Endothelial cell of umbilical vein (primary cell): ENCODE measurements at regions not wholly inside any gene's neighbourhood (a gene's known extent, or its start where the extent isn't known, plus 50 kb on each side); places are given as distances from the start of the nearest gene placed in this dataset.

Source experiments
- BruUV-seq: library from RNA; stranded (reverse); fragments of 400-500 nt; replicated peaks from 2 replicates; lab custom pipeline; 2021; lab: Mats Ljungman, UMichigan
- CTCF ChIA-PET: fragments of 300-600, 350-600 bp; sonication (Branson Sonifier 250); formaldehyde crosslinking; loops from one replicate; lab custom pipeline; 2021; ENCODE audit warnings: antibody characterized with exemption, inconsistent platforms; lab: Charles Lee
- POLR2A ChIA-PET: fragments of 300-600, 350-600 bp; sonication (Branson Sonifier 250); formaldehyde crosslinking; loops from one replicate; lab custom pipeline; 2021; ENCODE audit warnings: antibody characterized with exemption, inconsistent platforms; lab: Charles Lee
- DNase-seq: peaks from one replicate; pipeline ENCODE4 v3.0.0-alpha.2; 2011; ENCODE audit warnings: low read depth, low spot score
- FAIRE-seq: peaks from 2 replicates; lab custom pipeline; 2011; peaks lifted over from hg19 to GRCh38; lab: Jason Lieb, UNC
- H2AFZ ChIP-seq: 2 replicates; pipeline ENCODE4 v1.6.0; 2012; ENCODE audit warnings: low read depth, low read length, control low read depth, inconsistent platforms
- H3K27ac ChIP-seq: 2 replicates; pipeline ENCODE4 v1.5.1; 2011; ENCODE audit warnings: low read depth, mild to moderate bottlenecking, control low read depth, low read length, moderate library complexity; ENCODE audit not compliant: insufficient read depth
- H3K27me3 ChIP-seq, 2 experiments: 2 replicates each; pipeline versions ENCODE4 v1.6.0 to v1.6.1; 2011; ENCODE audit warnings: low read length in 2 of 2, mixed read lengths in 1 of 2; ENCODE audit not compliant: control insufficient read depth in 2 of 2, insufficient read depth in 2 of 2
- H3K36me3 ChIP-seq, 2 experiments: 2 replicates in 1 of 2; 3 replicates in 1 of 2; pipeline ENCODE4 v1.5.1; 2011; ENCODE audit warnings: low read length in 2 of 2, mild to moderate bottlenecking in 1 of 2, moderate library complexity in 1 of 2; ENCODE audit not compliant: control insufficient read depth in 2 of 2, insufficient read depth in 2 of 2; ENCODE audit errors: extremely low read depth in 1 of 2
- H3K4me1 ChIP-seq: 3 replicates; pipeline ENCODE4 v1.5.1; 2011; ENCODE audit warnings: mild to moderate bottlenecking, low read length; ENCODE audit not compliant: control insufficient read depth, insufficient read depth; ENCODE audit errors: extremely low read depth
- H3K4me2 ChIP-seq: 2 replicates; pipeline ENCODE4 v1.6.1; 2011; ENCODE audit warnings: low read length, control low read depth, mixed read lengths; ENCODE audit not compliant: insufficient read depth
- H3K4me3 ChIP-seq, 3 experiments: fragments of 200-600 bp in 1 of 3; sonication (generic), shearing (Covaris generic) in 1 of 3; replicated peaks in 1 of 3; 2 replicates each; pipeline ENCODE4 v1.5.1; 2011 to 2016; ENCODE audit warnings: control low read depth in 3 of 3, low read length in 3 of 3, mild to moderate bottlenecking in 2 of 3, inconsistent platforms in 1 of 3, low read depth in 1 of 3, moderate library complexity in 1 of 3; ENCODE audit not compliant: insufficient read depth in 1 of 3
- H3K79me2 ChIP-seq: 2 replicates; pipeline ENCODE4 v1.6.0; 2012; ENCODE audit warnings: low read length, inconsistent platforms; ENCODE audit not compliant: control insufficient read depth, insufficient read depth
- H3K9ac ChIP-seq: replicated peaks from 2 replicates; pipeline ENCODE3; 2011; ENCODE audit warnings: low read length, control low read depth; ENCODE audit not compliant: insufficient read depth; ENCODE audit errors: extremely low read depth
- H3K9me1 ChIP-seq: replicated peaks from 3 replicates; pipeline ENCODE4 v1.6.0; 2011; ENCODE audit warnings: mild to moderate bottlenecking, low read length; ENCODE audit not compliant: control insufficient read depth, insufficient read depth; ENCODE audit errors: extremely low read depth
- H3K9me3 ChIP-seq: replicated peaks from 2 replicates; pipeline ENCODE4 v1.5.1; 2012; ENCODE audit warnings: low read length, inconsistent platforms; ENCODE audit not compliant: control insufficient read depth, insufficient read depth
- H4K20me1 ChIP-seq: replicated peaks from 2 replicates; pipeline ENCODE3; 2011; ENCODE audit warnings: mild to moderate bottlenecking, low read length; ENCODE audit not compliant: control insufficient read depth, insufficient read depth; ENCODE audit errors: extremely low read depth
- EZH2 ChIP-seq: IDR thresholded peaks from 2 replicates; pipeline ENCODE4 v1.6.1; 2012; ENCODE audit warnings: borderline replicate concordance, low read depth, mild to moderate bottlenecking, moderate library complexity, low read length, inconsistent platforms; ENCODE audit not compliant: severe bottlenecking
- FOS ChIP-seq: IDR thresholded peaks from 2 replicates; pipeline ENCODE4 v1.6.1; 2011; ENCODE audit warnings: mild to moderate bottlenecking, low read length, moderate library complexity, borderline replicate concordance; ENCODE audit not compliant: insufficient read depth
- GATA2 ChIP-seq: IDR thresholded peaks from 2 replicates; pipeline ENCODE4 v1.7.0; 2011; ENCODE audit warnings: low read depth, mild to moderate bottlenecking, moderate library complexity, mixed read lengths, low read length; ENCODE audit not compliant: insufficient read length, insufficient read depth
- JUN ChIP-seq: IDR thresholded peaks from 2 replicates; pipeline ENCODE4 v1.6.1; 2011; ENCODE audit warnings: borderline replicate concordance, low read depth; ENCODE audit not compliant: insufficient read length, insufficient read depth
- MYC ChIP-seq: IDR thresholded peaks from one replicate; pipeline ENCODE4 v1.6.1; 2011; ENCODE audit warnings: mild to moderate bottlenecking, low read depth, low read length
- POLR2A ChIP-seq: IDR thresholded peaks from 2 replicates; pipeline ENCODE4 v1.6.1; 2012; ENCODE audit warnings: low read depth, mild to moderate bottlenecking, control low read depth, low read length
- POLR2AphosphoS5 ChIP-seq: IDR thresholded peaks from 2 replicates; pipeline ENCODE4 v1.6.1; 2012; ENCODE audit warnings: low read depth, mild to moderate bottlenecking, control low read depth, low read length, moderate library complexity; ENCODE audit not compliant: insufficient read depth
- dilution Hi-C: fragments of 300-500 bp; cut with MboI; formaldehyde crosslinking; loops from one replicate; pipeline ENCODE4 v1.15.0; 2019; ENCODE audit warnings: low sequenced_read_pairs; ENCODE audit not compliant: extremely low pct_ligation_motif_present
- intact Hi-C: fragments of 100-400 bp; cut with micrococcal nuclease; formaldehyde crosslinking; loops from one replicate; pipeline ENCODE4 v1.10.0; 2022
- TF ChIP-seq, protein P1 (sequence below), 2 donors: IDR thresholded peaks; 1 replicate in 1 of 2; 2 replicates in 1 of 2; pipeline ENCODE4 v1.5.1; 2011; ENCODE audit warnings: low read length in 2 of 2, mild to moderate bottlenecking in 2 of 2, moderate library complexity in 2 of 2, control low read depth in 1 of 2, inconsistent platforms in 1 of 2, low read depth in 1 of 2; ENCODE audit not compliant: insufficient read depth in 1 of 2; ENCODE audit errors: extremely low read depth in 1 of 2
- TF ChIP-seq, protein P2 (sequence below): IDR thresholded peaks from 2 replicates; pipeline ENCODE4 v1.6.1; 2011; ENCODE audit not compliant: insufficient read depth, insufficient read length

DNA sequence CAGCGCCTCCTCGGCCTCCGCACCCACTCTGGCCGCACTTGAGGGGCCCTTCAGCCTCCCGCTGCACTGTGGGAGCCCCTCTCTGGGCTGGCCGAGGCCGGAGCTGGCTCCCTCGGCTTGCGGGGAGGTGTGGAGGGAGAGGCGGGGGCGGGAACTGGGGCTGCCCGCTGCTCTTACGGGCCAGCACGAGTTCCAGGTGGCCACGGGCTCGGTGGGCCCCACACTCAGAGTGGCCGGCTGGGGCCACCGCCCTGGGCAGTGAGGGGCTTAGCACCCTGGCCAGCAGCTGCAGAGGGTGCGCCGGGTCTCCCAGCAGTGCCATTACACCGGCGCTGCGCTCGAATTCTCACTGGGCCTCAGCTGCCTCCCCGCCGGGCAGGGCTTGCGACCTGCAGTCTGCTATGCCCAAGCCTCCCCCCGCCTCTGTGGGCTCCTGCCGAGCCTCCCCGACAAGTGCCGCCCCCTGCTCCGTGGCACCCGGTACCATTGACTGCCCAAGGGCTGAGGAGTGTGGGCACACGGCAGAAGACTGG lies 167.1 kb upstream of the PLSCR5 start:
- H3K9ac ChIP-seq = no peak overlapping the region
- no peaks in the 10 kb centered on the region for H3K27me3 ChIP-seq
- no TSS peak for BruUV-seq
- POLR2A ChIA-PET = no interaction called here
- H3K79me2 ChIP-seq = no peaks in the 10 kb centered on the region
- H3K36me3 ChIP-seq = no peaks in the 10 kb centered on the region
- no peak overlapping the region for H3K4me3 ChIP-seq
- CTCF ChIA-PET = interaction anchor here (1.1 kb wide), 1 partner anchor 9 kb away, joined by 3 read pairs; no protein-coding TSS in a partner anchor
- TF ChIP-seq, protein P1, sequence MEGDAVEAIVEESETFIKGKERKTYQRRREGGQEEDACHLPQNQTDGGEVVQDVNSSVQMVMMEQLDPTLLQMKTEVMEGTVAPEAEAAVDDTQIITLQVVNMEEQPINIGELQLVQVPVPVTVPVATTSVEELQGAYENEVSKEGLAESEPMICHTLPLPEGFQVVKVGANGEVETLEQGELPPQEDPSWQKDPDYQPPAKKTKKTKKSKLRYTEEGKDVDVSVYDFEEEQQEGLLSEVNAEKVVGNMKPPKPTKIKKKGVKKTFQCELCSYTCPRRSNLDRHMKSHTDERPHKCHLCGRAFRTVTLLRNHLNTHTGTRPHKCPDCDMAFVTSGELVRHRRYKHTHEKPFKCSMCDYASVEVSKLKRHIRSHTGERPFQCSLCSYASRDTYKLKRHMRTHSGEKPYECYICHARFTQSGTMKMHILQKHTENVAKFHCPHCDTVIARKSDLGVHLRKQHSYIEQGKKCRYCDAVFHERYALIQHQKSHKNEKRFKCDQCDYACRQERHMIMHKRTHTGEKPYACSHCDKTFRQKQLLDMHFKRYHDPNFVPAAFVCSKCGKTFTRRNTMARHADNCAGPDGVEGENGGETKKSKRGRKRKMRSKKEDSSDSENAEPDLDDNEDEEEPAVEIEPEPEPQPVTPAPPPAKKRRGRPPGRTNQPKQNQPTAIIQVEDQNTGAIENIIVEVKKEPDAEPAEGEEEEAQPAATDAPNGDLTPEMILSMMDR (IDR thresholded peaks at IDR 0.05; ENCODE audit: extremely low read depth in 1 of 2, insufficient read depth in 1 of 2, low read depth in 1 of 2, low read length in 2 of 2) = no peak
- TF ChIP-seq EZH2 (no peak), JUN (no peak), FOS (no peak), POLR2AphosphoS5 (no peak), MYC (no peak), GATA2 (no peak), POLR2A (no peak)
- TF ChIP-seq, protein P2, sequence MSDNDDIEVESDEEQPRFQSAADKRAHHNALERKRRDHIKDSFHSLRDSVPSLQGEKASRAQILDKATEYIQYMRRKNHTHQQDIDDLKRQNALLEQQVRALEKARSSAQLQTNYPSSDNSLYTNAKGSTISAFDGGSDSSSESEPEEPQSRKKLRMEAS = no peak
- H4K20me1 ChIP-seq = no peaks in the 10 kb centered on the region
- H2AFZ ChIP-seq = no peak overlapping the region
- H3K9me3 ChIP-seq = no peaks in the 10 kb centered on the region
- no peak overlapping the region for H3K4me2 ChIP-seq
- FAIRE-seq = no peak
- intact Hi-C loops (no loop called here), dilution Hi-C loops (no loop called here)
- no peaks in the 10 kb centered on the region for H3K9me1 ChIP-seq
- no peak overlapping the region for H3K27ac ChIP-seq
- no peaks in the 10 kb centered on the region for H3K4me1 ChIP-seq
- DNase-seq = no peak
